ENCODE measurements at regions not wholly inside any gene's neighbourhood (a gene's known extent, or its start where the extent isn't known, plus 50 kb on each side); places are given as distances from the start of the nearest gene placed in this dataset.

- TF ChIP-seq CTCF (IDR thresholded peaks at IDR 0.05; ENCODE audit: unreplicated experiment), result no peak
- Mint-ChIP-seq H3K27ac (ENCODE audit: low read depth, unreplicated experiment) (no peak overlapping the region), H3K4me1 (ENCODE audit: insufficient read depth, unreplicated experiment) (peaks cover 5% of the 10 kb centered on the region), H3K36me3 (ENCODE audit: insufficient read depth, unreplicated experiment) (no peaks in the 10 kb centered on the region), H3K9me3 (ENCODE audit: unreplicated experiment) (peaks cover 7% of the 10 kb centered on the region), H3K4me3 (ENCODE audit: unreplicated experiment) (no peak overlapping the region), H3K27me3 (ENCODE audit: insufficient read depth, unreplicated experiment) (no peaks in the 10 kb centered on the region)
- ChIA-PET CTCF (no interaction called here), POLR2A (no interaction called here)
- intact Hi-C loops (cut with micrococcal nuclease), result no loop called here
- BruUV-seq (replicated peaks), result no TSS peak
- no peak for DNase-seq (ENCODE audit: unreplicated experiment)
Measured at GRCh38 chr5:98593418-98593817, 180.0 kb upstream of the RGMB start.

GRCh38 chr5:98594098-98594497 is 179.4 kb upstream of the RGMB start:
- Mint-ChIP-seq H3K27me3 (ENCODE audit: insufficient read depth, unreplicated experiment) (no peaks in the 10 kb centered on the region), H3K9me3 (ENCODE audit: unreplicated experiment) (peaks cover 7% of the 10 kb centered on the region), H3K36me3 (ENCODE audit: insufficient read depth, unreplicated experiment) (no peaks in the 10 kb centered on the region), H3K4me3 (ENCODE audit: unreplicated experiment) (no peak overlapping the region), H3K27ac (ENCODE audit: low read depth, unreplicated experiment) (no peak overlapping the region), H3K4me1 (ENCODE audit: insufficient read depth, unreplicated experiment) (peaks cover 5% of the 10 kb centered on the region)
- POLR2A ChIA-PET, result interaction anchor here (1.0 kb wide), 1 partner anchor 15 kb away, joined by 3 read pairs; no protein-coding TSS in a partner anchor
- no peak for DNase-seq (ENCODE audit: unreplicated experiment)
- intact Hi-C loops (cut with micrococcal nuclease), result no loop called here
- BruUV-seq (replicated peaks), result no TSS peak
- CTCF ChIA-PET, result no interaction called here
- TF ChIP-seq CTCF (IDR thresholded peaks at IDR 0.05; ENCODE audit: unreplicated experiment), result no peak

GRCh38 chr5:98599016-98599415 is 174.4 kb upstream of the RGMB start:
- peaks cover 5% of the 10 kb centered on the region for H3K4me1 Mint-ChIP-seq (ENCODE audit: insufficient read depth, unreplicated experiment)
- TF ChIP-seq CTCF (IDR thresholded peaks at IDR 0.05; ENCODE audit: unreplicated experiment), result no peak
- no peak overlapping the region for H3K27ac Mint-ChIP-seq (ENCODE audit: low read depth, unreplicated experiment)
- H3K27me3 Mint-ChIP-seq (ENCODE audit: insufficient read depth, unreplicated experiment), result no peaks in the 10 kb centered on the region
- peaks cover 16% of the 10 kb centered on the region for H3K9me3 Mint-ChIP-seq (ENCODE audit: unreplicated experiment)
- BruUV-seq (replicated peaks), result no TSS peak
- intact Hi-C loops (cut with micrococcal nuclease), result no loop called here
- no peak overlapping the region for H3K4me3 Mint-ChIP-seq (ENCODE audit: unreplicated experiment)
- H3K36me3 Mint-ChIP-seq (ENCODE audit: insufficient read depth, unreplicated experiment), result no peaks in the 10 kb centered on the region
- POLR2A ChIA-PET, result no interaction called here
- CTCF ChIA-PET, result no interaction called here
- DNase-seq (ENCODE audit: unreplicated experiment), result no peak

- intact Hi-C loops (cut with micrococcal nuclease), result no loop called here
- no peak for DNase-seq (ENCODE audit: unreplicated experiment)
- H3K27ac Mint-ChIP-seq (ENCODE audit: low read depth, unreplicated experiment), result no peak overlapping the region
- H3K27me3 Mint-ChIP-seq (ENCODE audit: insufficient read depth, unreplicated experiment), result no peaks in the 10 kb centered on the region
- no peaks in the 10 kb centered on the region for H3K4me1 Mint-ChIP-seq (ENCODE audit: insufficient read depth, unreplicated experiment)
- no peaks in the 10 kb centered on the region for H3K36me3 Mint-ChIP-seq (ENCODE audit: insufficient read depth, unreplicated experiment)
- ChIA-PET CTCF (interaction anchor here (0.6 kb wide), 1 partner anchor 97 kb away, joined by 3 read pairs; no protein-coding TSS in a partner anchor), POLR2A (no interaction called here)
- H3K4me3 Mint-ChIP-seq (ENCODE audit: unreplicated experiment), result no peak overlapping the region
- BruUV-seq (replicated peaks), result no TSS peak
- TF ChIP-seq CTCF (IDR thresholded peaks at IDR 0.05; ENCODE audit: unreplicated experiment), result no peak
- peaks cover 16% of the 10 kb centered on the region for H3K9me3 Mint-ChIP-seq (ENCODE audit: unreplicated experiment)
Measured at GRCh38 chr5:98602534-98603112, 170.8 kb upstream of the RGMB start.
